ENCODE measurements at regions not wholly inside any gene's neighbourhood (a gene's known extent, or its start where the extent isn't known, plus 50 kb on each side); places are given as distances from the start of the nearest gene placed in this dataset.

- TF ChIP-seq PKNOX1 (IDR thresholded peaks at IDR 0.05) (no peak), RCOR1 (conservative IDR thresholded peaks at IDR 0.05; ENCODE audit: low read depth, low read length) (no peak), E2F4 (IDR thresholded peaks at IDR 0.05; ENCODE audit: low read depth, low read length) (no peak)
Observed at GRCh38 chr15:46450112-46450809, 815.4 kb downstream of the SQOR start (continued).

GRCh38 chr15:46450810-46451182 is 816.0 kb downstream of the SQOR start:
- no peak for FAIRE-seq
- no peak for TF ChIP-seq HDAC6 (IDR thresholded peaks at IDR 0.05; ENCODE audit: unreplicated experiment)
- no peak for TF ChIP-seq SIX5 (IDR thresholded peaks at IDR 0.05; ENCODE audit: low read depth, low read length, severe bottlenecking)
- TF ChIP-seq ZNF622 (IDR thresholded peaks at IDR 0.05) = no peak
- TF ChIP-seq FOS (IDR thresholded peaks at IDR 0.05; ENCODE audit: borderline replicate concordance, extremely low read depth, insufficient read length) = no peak
- no peak for TF ChIP-seq JUND (IDR thresholded peaks at IDR 0.05; ENCODE audit: low read depth, low read length)
- TF ChIP-seq KLF5 (IDR thresholded peaks at IDR 0.05; ENCODE audit: partially characterized antibody) = no peak
- TF ChIP-seq NR2C1 (IDR thresholded peaks at IDR 0.05) = no peak
- no peak for TF ChIP-seq MLLT1 (IDR thresholded peaks at IDR 0.05)
- no peak for TF ChIP-seq ZBTB33 (IDR thresholded peaks at IDR 0.05)
- TF ChIP-seq HDGF (IDR thresholded peaks at IDR 0.05) = no peak
- TF ChIP-seq WRNIP1 (IDR thresholded peaks at IDR 0.05; ENCODE audit: borderline replicate concordance, low read depth, low read length) = no peak
- TF ChIP-seq ZZZ3 (IDR thresholded peaks at IDR 0.05; ENCODE audit: control insufficient read depth, insufficient read length, low read depth) = no peak
- TF ChIP-seq IRF5 (IDR thresholded peaks at IDR 0.05; ENCODE audit: borderline replicate concordance) = no peak
- no peak for TF ChIP-seq GATAD2B (conservative IDR thresholded peaks at IDR 0.05; ENCODE audit: low read depth)

More at GRCh38 chr15:46450810-46451182, 816.0 kb downstream of the SQOR start:
- no peaks in the 10 kb centered on the region for H3K79me2 ChIP-seq (ENCODE audit: control insufficient read depth, insufficient read depth, low read length)
- H3K9me3 ChIP-seq (replicated peaks; ENCODE audit: control insufficient read depth, insufficient read depth, low read length) = no peaks in the 10 kb centered on the region; the same call in 2 of the 3 replicates
- DNase-seq (ENCODE audit: low read depth, low spot score) = no peak
- CTCF ChIA-PET = interaction anchor here (0.7 to 1.5 kb wide), 2 partner anchors 12 to 577 kb away, joined by 3 to 5 read pairs; no protein-coding TSS in a partner anchor
- in situ Hi-C loops (cut with MboI) (no loop called here), intact Hi-C loops (cut with micrococcal nuclease; ENCODE audit: unreplicated experiment) (no loop called here)
- H3K27ac ChIP-seq (ENCODE audit: control insufficient read depth, insufficient read depth) = no peak overlapping the region
- H3K36me3 ChIP-seq (ENCODE audit: control insufficient read depth in 2 of 2, insufficient read depth in 2 of 2, low read length in 1 of 2) = no peaks in the 10 kb centered on the region
- no peak overlapping the region for H3K4me3 ChIP-seq
- no peak overlapping the region for H2AFZ ChIP-seq (ENCODE audit: control insufficient read depth, low read depth, low read length)
- BruUV-seq (replicated peaks) = no TSS peak
- no peak overlapping the region for H3K4me2 ChIP-seq (ENCODE audit: control insufficient read depth, insufficient read depth)
- no peak for ATAC-seq
- H4K20me1 ChIP-seq (ENCODE audit: control insufficient read depth, insufficient read depth) = no peaks in the 10 kb centered on the region
- no peaks in the 10 kb centered on the region for H3K4me1 ChIP-seq (ENCODE audit: control insufficient read depth, insufficient read depth, low read length)
- POLR2A ChIA-PET = no interaction called here
- RAD21 ChIA-PET (ENCODE audit: unreplicated experiment) = no interaction called here
- WGBS (ENCODE audit: insufficient coverage, insufficient replicate concordance, low lambda C conversion rate, missing lambda C conversion rate) = 0% methylated on average over 1 of the region's 1 CpG
- no peaks in the 10 kb centered on the region for H3K27me3 ChIP-seq (replicated peaks in 1 of 2; ENCODE audit: control insufficient read depth in 2 of 2, insufficient read depth in 2 of 2, low read length in 1 of 2)
- no peak overlapping the region for H3K9ac ChIP-seq (ENCODE audit: control insufficient read depth, insufficient read depth, low read length)
- SMC1A ChIA-PET (ENCODE audit: uncharacterized antibody, unreplicated experiment) = interaction anchor here (1.2 to 1.7 kb wide), 2 partner anchors 12 to 129 kb away, joined by 3 to 4 read pairs; no protein-coding TSS in a partner anchor

Measured in GM12878 (cell line).